ENCODE measurements at regions not wholly inside any gene's neighbourhood (a gene's known extent, or its start where the extent isn't known, plus 50 kb on each side); places are given as distances from the start of the nearest gene placed in this dataset.

GRCh38 chr5:61816146-61816545 lies 484.1 kb downstream of the ZSWIM6 start:
- TF ChIP-seq CTCF (IDR thresholded peaks at IDR 0.05; ENCODE audit: low read depth, low read length) (no peak), POLR2A (IDR thresholded peaks at IDR 0.05; ENCODE audit: extremely low read depth, insufficient read length) (no peak), MYC (IDR thresholded peaks at IDR 0.05; ENCODE audit: low read depth, low read length) (no peak)
- TF ChIP-seq, protein P1, sequence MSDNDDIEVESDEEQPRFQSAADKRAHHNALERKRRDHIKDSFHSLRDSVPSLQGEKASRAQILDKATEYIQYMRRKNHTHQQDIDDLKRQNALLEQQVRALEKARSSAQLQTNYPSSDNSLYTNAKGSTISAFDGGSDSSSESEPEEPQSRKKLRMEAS (IDR thresholded peaks at IDR 0.05; ENCODE audit: low read depth, low read length), result no peak

Data from NB4 (cell line).